Epithelial cell of esophagus (primary cell): ENCODE measurements at regions not wholly inside any gene's neighbourhood (a gene's known extent, or its start where the extent isn't known, plus 50 kb on each side); places are given as distances from the start of the nearest gene placed in this dataset.

Source experiments
- DNase-seq: peaks from one replicate; pipeline ENCODE4 v3.0.0; 2010; ENCODE audit warnings: low read depth
- H3K4me3 ChIP-seq: 2 replicates; pipeline ENCODE4 v1.5.1; 2011; ENCODE audit warnings: mild to moderate bottlenecking, low read length, control low read depth
- CTCF ChIP-seq: IDR thresholded peaks from 2 replicates; pipeline ENCODE4 v1.5.1; 2011; ENCODE audit warnings: low read depth, mild to moderate bottlenecking, low read length, control low read depth, inconsistent platforms; ENCODE audit not compliant: insufficient read depth; ENCODE audit errors: missing control alignments

GRCh38 chr5:58090704-58091103 is 369.2 kb downstream of the PLK2 start:
- no peak for TF ChIP-seq CTCF
- no peak overlapping the region for H3K4me3 ChIP-seq
- no peak for DNase-seq

- no peak for DNase-seq
- H3K4me3 ChIP-seq, result no peak overlapping the region
- no peak for TF ChIP-seq CTCF
Observed at GRCh38 chr5:58088941-58089340, 370.9 kb downstream of the PLK2 start.

DNA sequence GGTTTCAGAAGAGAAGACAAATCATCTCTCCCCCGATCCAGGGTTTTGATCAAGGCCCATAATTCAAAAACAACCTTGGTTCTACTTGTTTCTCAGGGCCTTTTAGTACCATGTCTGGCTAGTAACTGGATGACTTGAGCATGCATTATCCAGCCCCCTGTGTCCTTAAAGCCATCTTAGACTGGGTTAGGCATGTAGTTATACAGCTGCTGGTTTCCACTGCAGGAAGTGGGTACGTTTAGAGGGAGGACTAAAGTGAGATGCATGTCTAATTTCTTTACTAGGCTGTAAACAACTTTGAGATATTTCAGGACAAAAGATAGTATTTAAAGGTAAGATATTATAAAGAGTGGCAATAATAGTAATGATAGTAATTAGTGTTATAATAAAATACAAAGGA is 372.0 kb downstream of the PLK2 start:
- no peak for TF ChIP-seq CTCF
- no peak overlapping the region for H3K4me3 ChIP-seq

DNA sequence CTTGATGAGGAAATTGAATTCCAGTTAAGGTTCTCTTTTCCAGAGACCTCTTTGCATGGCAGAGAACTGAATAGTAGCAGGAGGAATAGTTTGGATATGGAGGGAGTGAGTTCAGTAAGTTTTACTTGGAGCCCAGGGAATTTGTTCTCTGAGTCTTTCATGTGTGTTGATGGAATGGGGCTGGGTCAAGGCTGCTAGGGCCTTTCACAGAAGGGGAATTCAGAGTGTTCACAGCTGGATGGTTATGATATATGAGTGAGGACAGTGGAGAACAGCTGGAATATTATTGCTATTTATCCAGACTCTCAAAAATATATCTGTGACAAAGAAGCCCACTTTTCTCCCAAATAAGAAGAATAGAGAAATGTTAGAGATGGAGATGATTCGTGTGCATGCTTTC is 372.8 kb downstream of the PLK2 start:
- H3K4me3 ChIP-seq, result no peak overlapping the region
- no peak for DNase-seq
- TF ChIP-seq CTCF, result no peak

More for the DNA sequence above, 372.0 kb downstream of the PLK2 start:
- DNase-seq, result no peak

DNA sequence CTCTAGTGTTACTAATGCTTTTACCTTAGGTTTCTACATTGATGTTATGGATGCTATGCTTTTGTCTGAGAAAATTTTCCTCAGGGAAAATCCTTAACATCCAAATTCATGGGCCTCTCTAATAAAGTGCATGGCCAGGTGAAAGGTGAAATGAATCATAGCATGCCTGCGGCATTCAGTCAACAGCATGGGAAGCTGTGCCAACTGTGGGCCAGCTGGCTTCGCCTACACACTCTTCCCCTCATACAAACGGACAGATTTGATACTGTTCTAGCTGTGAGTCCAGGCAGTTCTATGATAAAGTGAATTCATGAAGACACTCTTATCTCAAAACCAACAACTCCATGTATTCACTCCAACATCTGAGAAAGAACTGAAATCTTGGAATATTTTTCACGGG is 374.1 kb downstream of the PLK2 start:
- no peak overlapping the region for H3K4me3 ChIP-seq
- peak; percentile 51 for DNase-seq
- no peak for TF ChIP-seq CTCF

DNA sequence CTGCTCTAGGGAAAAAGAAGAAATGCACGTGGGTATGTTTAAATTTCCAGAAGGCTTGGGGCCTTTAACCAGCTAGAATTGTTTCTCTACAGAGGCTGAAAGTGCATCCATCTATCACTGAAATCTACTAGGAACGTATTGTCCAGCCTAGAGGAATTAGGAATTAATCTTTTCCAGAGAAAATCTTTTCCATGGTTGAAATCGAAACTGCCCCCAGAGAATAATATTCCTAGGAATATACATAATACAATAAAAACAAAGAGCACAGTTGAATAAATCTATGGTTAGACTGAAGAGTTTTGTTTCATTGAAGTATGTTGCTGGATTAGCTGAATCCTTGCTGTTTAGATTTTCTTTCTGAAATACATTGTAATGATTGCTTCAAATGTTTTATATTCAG is 378.5 kb downstream of the PLK2 start:
- H3K4me3 ChIP-seq, result no peak overlapping the region
- no peak for TF ChIP-seq CTCF

DNA sequence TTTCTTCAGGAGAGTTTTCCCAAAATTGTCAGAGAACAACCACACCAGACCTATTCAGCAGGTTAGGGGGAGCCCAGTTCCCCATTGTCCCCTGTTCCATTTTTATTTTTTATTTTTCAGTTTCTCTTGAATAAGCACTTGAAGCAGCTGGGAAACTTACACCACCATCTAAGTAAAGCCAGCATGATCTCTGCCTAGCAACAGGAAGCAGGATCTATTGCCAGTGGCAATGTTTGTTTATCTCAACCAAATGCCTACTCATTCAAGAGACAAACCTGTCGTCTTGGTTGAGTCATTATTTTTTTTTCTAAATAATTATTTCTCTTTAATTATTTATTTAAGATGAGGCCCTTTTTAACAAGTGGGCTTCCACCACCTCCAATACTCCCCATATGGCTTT is 379.3 kb downstream of the PLK2 start:
- DNase-seq, result peak; percentile 91
- H3K4me3 ChIP-seq, result no peak overlapping the region
- no peak for TF ChIP-seq CTCF

More for the DNA sequence above, 378.5 kb downstream of the PLK2 start:
- no peak for DNase-seq
